ENCODE measurements at regions not wholly inside any gene's neighbourhood (a gene's known extent, or its start where the extent isn't known, plus 50 kb on each side); places are given as distances from the start of the nearest gene placed in this dataset.

- ATAC-seq = no peak
- TF ChIP-seq ZFP3 (CRISPR knock-in tag; IDR thresholded peaks at IDR 0.05) (no peak), BACH2 (CRISPR knock-in tag; IDR thresholded peaks at IDR 0.05; ENCODE audit: borderline replicate concordance) (no peak), CREB5 (CRISPR knock-in tag; IDR thresholded peaks at IDR 0.05; ENCODE audit: low read depth) (no peak), TSHZ2 (CRISPR knock-in tag; IDR thresholded peaks at IDR 0.05) (no peak), PPARA (CRISPR knock-in tag; IDR thresholded peaks at IDR 0.05; ENCODE audit: borderline replicate concordance) (no peak), TOX (CRISPR knock-in tag; IDR thresholded peaks at IDR 0.05; ENCODE audit: borderline replicate concordance) (no peak)
Measured at GRCh38 chr4:67120369-67120768, 424.9 kb downstream of the CENPC start.

- ATAC-seq = no peak
- no peak for TF ChIP-seq POU6F1 (CRISPR knock-in tag; IDR thresholded peaks at IDR 0.05; ENCODE audit: borderline replicate concordance, low read depth)
- TF ChIP-seq TCF4 (CRISPR knock-in tag; IDR thresholded peaks at IDR 0.05; ENCODE audit: borderline replicate concordance) = no peak
- TF ChIP-seq PPARA (CRISPR knock-in tag; IDR thresholded peaks at IDR 0.05; ENCODE audit: borderline replicate concordance) = no peak
- no peak for TF ChIP-seq RARB (CRISPR knock-in tag; IDR thresholded peaks at IDR 0.05)
- TF ChIP-seq CSDC2 (CRISPR knock-in tag; IDR thresholded peaks at IDR 0.05) = no peak
- no peak for TF ChIP-seq CSRNP3 (CRISPR knock-in tag; IDR thresholded peaks at IDR 0.05)
- TF ChIP-seq OSR1 (CRISPR knock-in tag; IDR thresholded peaks at IDR 0.05) = no peak
- no peak for TF ChIP-seq SNAI2 (CRISPR knock-in tag; IDR thresholded peaks at IDR 0.05)
- TF ChIP-seq ZNF70 (CRISPR knock-in tag; IDR thresholded peaks at IDR 0.05) = no peak
- TF ChIP-seq ARNTL (CRISPR knock-in tag; IDR thresholded peaks at IDR 0.05; ENCODE audit: borderline replicate concordance, low read depth) = no peak
- no peak for TF ChIP-seq BACH2 (CRISPR knock-in tag; IDR thresholded peaks at IDR 0.05; ENCODE audit: borderline replicate concordance)
- TF ChIP-seq CREB5 (CRISPR knock-in tag; IDR thresholded peaks at IDR 0.05; ENCODE audit: low read depth) = no peak
- no peak for TF ChIP-seq ZFP3 (CRISPR knock-in tag; IDR thresholded peaks at IDR 0.05)
- no peak for TF ChIP-seq ESRRG (CRISPR knock-in tag; IDR thresholded peaks at IDR 0.05)
- TF ChIP-seq ZNF8 (CRISPR knock-in tag; IDR thresholded peaks at IDR 0.05) = no peak
- TF ChIP-seq ISL1 (CRISPR knock-in tag; IDR thresholded peaks at IDR 0.05) = no peak
- no peak for TF ChIP-seq TSHZ2 (CRISPR knock-in tag; IDR thresholded peaks at IDR 0.05)
Measured at GRCh38 chr4:67109276-67109675, 436.0 kb downstream of the CENPC start.
